Urothelium cell line (cell line): ENCODE measurements at regions not wholly inside any gene's neighbourhood (a gene's known extent, or its start where the extent isn't known, plus 50 kb on each side); places are given as distances from the start of the nearest gene placed in this dataset.

Source experiments
- DNase-seq: peaks from one replicate; pipeline ENCODE4 v3.0.0; 2011; ENCODE audit warnings: low spot score, mixed read lengths
- FAIRE-seq: peaks from 2 replicates; lab custom pipeline; 2011; peaks lifted over from hg19 to GRCh38; lab: Jason Lieb, UNC

DNA sequence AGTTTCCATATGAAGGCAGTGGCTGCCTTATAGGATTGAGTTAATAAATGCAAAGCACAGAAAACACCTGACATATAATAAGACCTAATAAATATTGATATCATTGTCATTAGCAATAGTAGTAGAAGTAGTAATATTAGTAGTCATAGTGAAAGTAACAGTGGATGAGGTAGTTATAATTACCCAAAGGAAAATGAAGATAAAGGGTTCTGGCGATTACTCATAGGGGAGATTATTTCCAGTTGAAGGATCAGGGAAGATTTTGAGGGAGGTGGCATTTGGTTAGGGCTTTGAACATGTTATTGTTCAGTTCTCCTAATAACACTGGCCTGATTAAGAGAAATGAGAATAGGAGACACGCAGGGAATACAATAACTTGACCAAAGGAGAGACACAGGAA lies 131.9 kb upstream of the GPRIN3 start:
- DNase-seq (no peak), FAIRE-seq (no peak)

DNA sequence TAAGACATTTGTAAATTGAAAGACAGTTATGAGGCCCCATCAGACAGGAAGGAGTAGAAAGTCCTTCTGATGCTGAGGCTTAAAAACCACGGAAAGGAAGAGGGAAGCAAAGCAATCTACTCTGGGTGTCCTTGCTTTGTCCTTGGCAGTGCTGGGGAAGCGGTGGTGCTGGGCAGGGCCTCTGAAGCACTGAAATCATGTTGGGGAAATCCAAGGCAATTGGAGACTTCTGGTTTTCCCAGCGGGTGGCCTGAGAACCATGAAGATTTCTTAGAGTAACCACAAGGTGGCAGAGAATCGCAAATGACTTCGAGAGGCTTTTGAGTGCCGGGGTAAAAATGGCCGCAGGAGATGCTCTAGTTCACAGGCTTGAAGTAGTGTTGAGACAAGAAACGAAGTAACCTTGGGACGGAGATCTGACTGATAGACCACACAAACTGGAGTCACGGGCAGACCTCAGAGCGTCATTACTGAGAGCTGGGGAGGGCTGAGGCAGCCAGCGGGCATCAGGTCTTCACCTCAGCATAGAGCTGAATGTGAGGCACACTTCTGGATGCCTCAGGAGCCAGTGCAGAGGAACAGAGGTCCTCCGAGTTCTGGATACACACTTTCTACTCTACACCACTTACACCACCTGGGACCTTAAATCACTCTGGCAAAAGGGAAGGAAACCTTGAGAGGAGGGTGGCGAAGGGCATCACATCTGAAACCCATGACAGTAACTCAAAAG lies 130.7 kb upstream of the GPRIN3 start:
- peak; percentile 64 for DNase-seq
- FAIRE-seq, result no peak

DNA sequence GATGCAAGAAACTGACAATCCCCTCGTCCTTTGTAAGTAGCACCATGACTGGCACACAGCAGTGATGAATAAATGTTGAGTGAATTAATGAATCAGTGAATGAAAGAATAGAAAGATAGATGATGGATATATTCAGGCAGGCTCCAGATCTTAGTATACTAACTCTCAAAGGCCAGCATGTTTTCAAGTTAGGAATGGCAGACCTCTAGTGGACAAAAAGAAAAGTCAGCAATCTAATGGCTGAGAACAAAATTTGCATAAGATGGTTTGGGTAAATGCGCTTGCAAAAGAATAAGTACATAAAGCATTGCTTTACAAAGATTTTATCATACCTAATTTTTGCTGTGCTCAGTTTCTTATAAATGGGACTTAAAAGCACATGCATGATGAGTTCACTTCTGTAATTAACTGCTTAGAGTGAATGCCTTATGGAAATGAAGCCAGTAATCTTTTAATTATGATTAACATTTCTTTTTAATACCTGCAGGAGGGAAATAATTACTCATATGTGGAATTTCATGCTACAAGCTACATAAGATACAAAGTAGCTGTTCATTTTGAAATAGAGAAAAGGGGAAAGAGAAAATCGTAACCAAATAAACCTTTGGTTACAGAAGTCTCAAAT lies 126.9 kb upstream of the GPRIN3 start:
- DNase-seq, result peak; percentile 17
- no peak for FAIRE-seq

DNA sequence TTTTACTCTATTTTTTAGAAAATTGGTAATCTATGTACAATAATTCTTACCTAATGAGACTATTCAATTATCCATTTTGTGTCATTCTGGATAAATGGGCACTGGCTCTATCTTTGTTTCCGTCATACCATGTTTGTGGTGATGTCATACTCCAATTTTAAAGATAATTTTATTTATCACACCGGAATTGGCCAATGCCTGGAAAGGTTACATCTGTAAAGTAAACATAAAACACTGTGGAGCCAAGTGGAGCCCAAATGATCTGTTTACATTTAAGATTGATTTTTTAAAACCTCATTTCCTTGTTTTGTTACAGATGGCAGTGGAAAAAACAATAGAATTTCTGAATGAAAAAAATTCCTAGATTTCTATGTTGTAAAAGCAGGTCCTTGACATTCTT lies 120.2 kb upstream of the GPRIN3 start:
- FAIRE-seq (no peak), DNase-seq (no peak)

DNA sequence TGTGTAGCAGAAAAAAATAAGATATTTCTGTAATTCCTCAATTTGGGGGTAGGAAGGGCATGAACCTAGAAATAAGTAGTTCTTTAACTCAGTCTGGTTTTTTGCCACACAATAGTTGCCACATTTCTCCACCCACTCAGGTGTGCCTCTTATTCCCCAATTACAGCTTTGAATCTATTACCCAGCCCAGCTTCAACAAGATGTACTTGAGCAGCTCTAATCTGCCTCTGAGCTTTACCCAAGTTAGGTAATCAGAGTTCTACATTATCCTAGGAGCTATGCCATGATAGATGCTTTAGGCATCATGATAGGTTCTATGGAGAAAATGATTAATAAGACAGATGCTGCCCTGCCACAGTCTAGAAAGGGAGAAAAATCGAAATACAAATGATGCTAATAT lies 117.4 kb upstream of the GPRIN3 start:
- FAIRE-seq, result no peak
- DNase-seq, result no peak

DNA sequence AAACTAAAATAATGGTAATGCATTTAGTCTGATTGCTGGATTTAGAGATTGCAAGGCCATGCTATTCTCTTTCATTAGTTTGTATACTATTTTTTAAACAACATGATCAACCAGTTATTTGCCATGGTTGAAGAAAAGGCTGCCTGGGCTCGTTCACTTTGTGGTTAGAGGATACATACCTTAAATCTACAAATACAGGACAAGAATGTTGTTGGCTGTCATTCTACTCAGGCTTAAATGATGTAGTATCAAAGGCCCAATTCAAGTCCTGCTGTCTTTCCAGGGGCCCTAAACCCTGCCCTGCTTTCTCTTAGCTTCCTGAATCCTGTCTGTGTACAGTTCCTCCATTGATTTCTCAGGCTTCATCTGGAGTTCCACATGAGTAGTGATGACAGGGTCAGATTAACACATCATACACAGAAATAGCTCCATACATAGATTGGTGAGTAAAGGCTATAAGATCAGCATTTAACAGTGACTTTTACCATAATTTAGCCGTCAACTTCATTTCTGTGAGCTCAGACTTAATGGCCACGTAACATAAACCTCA lies 114.9 kb upstream of the GPRIN3 start:
- no peak for FAIRE-seq

DNA sequence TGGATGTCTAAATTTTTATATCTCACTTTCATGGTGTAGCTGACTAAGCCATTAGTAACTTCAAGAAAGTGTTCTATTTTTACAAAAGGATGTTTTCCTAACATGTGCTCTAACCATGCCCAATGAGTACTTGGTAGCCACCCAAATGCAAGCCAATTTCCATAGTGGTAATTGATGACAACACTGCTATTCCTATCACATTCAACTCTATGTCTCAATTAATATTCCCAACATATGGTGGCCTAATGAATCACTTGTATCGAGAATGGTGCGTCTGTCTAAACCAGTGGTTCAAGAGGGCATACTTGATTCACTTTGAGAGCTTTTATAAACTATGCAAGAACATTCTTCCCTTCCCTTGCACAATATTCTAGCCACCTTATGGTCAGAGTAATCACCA lies 112.9 kb upstream of the GPRIN3 start:
- DNase-seq (no peak), FAIRE-seq (no peak)

More for the DNA sequence above, 114.9 kb upstream of the GPRIN3 start:
- no peak for DNase-seq

DNA sequence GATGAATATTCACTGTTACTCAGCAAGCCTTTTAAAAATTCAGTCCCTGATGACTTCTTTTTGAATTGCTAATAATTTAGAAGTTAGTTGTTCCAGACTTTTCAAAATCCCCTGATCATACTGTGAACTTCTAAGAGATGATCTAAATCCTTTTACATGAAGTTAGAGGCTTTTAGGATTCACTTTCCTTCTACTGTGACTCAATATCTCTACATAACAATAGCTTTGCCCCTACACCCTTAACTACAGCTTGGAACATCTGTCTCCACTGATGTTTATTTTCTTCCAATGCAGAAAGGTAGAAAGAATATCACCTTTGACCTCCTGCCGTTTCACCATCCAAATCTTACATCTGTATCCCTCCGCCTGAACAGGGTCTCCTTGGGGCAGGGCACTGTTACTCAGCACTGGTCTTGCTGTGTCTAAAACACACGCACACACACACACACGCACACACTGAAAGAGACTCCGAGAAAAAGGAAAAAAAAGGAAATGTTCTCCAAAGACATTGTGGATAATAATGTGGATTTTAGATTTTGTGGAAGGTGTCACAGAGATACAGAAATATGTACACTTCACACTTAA lies 111.6 kb upstream of the GPRIN3 start:
- FAIRE-seq (no peak), DNase-seq (no peak)

DNA sequence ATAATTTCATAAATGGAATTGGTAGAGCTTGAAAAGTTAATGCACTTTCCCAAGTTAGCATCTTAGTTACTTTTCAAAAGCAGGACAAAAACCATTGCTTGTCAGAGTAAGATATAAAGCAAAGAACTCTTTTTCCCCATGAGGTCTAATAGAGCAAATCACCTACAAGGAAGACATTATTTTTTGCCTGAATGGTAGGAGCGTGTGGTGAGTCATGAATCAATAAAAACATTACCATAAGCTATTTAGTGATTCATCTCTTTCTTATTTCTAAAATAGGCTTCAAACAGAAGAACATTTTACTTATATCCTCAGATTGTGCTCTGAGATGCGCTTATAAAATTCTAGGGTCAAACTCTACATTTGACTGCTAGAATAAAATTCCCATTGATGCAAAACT lies 109.4 kb upstream of the GPRIN3 start:
- FAIRE-seq (no peak), DNase-seq (no peak)

DNA sequence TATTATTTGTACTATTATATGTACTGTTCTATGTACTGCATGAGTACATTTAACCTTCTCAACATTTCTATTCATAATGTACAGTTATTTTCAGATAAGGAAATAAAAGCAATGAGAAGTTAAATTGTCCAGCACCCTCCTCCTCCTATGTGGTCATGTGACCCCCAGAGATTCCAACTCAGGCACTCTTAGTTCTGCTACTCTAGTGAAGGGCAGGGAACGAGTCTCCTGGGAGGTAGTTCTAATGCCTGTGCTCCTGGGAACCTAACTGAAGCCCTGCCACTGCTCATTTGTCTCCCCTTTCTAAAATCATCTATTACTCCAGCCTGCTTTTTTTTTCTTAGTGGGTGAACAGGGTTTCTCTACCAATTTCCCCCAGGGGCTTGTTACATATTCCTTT lies 105.9 kb upstream of the GPRIN3 start:
- FAIRE-seq, result no peak
- no peak for DNase-seq

DNA sequence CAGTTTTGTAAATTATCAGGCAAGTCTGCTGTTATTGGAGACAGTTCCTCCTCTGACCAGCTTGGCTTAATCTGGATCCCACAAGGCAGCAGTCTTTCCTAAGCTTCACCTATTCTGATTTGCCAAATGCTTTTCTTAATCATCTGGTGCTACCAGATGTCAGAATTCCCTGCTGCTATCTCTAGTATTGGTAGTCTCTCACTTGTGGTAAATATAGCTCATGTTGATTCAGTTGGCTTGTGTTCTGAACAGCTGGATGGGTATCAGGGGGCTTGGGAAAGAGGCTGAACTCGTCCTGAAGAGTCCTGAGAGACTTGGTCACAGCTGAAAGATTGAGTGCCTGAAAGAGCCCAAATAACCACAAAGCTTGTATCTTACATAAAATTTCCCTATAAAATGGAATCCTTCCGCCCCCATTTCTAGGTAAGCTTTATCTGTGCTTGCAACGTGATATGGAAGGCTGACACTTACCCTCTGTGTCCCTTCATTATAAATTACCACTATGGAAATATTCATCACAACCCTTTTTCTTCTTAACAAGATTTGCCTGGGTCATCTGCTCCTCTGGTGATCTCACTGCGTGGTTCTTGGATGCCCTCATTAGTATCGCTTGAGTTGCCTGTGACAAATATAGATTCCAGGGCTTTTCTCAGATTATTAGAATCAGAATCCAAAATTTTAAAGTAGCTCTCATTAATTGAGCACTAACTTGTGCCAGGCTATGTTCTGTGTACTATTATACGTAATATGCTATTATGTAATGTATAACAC lies 104.1 kb upstream of the GPRIN3 start:
- FAIRE-seq, result no peak
- DNase-seq, result no peak

DNA sequence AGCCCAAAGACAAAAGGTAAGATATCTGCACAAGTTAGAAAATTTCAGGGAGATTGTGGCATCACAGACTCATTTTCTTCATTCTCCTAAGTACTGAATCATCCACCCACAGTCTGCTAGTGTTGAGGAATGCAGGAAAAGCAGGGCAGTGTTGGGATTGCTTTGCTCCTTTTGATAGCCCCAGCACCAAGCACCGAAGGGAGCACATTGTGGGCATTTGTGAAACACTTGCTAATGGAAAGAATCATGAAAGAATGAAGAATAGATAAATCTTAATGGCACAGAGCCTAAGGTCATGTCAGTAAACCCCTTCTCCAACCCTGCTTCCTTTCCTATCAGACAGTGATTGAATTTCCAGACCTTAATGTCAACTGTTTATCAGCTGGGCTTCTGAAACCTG lies 103.1 kb upstream of the GPRIN3 start:
- FAIRE-seq (no peak), DNase-seq (peak; percentile 56)

DNA sequence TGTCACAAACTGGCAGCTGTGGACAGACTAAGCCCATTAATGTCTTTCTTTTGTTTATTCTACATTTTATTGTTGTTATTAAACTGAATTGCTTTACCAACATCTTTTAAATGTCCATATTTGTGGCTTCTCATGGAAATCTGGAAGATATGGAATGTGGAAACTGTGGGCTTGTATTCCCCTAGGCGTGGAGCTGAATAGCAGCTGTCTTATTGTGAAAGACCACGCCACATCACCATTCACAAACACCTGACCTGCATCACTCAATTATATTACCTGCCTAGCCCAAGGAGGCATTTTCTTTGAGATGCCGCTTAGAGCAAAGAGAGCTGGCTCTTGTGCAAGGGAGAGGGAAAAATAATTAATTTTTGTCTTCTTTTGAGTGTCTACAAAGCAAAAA lies 96.9 kb upstream of the GPRIN3 start:
- no peak for FAIRE-seq
- no peak for DNase-seq

DNA sequence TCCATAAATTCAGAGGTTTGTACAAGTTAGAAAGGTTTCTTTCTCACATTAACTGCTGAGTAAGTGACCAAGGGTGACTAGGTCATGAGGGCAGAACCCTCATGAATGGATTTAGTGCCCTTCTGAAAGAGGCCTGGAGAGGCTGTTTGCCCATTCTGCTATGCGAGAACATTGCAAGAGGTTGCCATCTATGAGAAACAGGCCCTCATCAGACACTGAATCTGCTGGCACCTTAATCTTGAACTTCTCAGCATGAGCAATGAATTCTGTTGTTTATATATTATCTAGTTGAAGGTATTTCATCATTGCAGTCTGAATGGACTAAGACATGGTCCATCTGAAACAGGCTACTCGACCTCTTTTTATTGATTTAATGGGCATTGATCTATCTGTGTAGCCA lies 96.2 kb upstream of the GPRIN3 start:
- no peak for DNase-seq
- FAIRE-seq, result no peak

DNA sequence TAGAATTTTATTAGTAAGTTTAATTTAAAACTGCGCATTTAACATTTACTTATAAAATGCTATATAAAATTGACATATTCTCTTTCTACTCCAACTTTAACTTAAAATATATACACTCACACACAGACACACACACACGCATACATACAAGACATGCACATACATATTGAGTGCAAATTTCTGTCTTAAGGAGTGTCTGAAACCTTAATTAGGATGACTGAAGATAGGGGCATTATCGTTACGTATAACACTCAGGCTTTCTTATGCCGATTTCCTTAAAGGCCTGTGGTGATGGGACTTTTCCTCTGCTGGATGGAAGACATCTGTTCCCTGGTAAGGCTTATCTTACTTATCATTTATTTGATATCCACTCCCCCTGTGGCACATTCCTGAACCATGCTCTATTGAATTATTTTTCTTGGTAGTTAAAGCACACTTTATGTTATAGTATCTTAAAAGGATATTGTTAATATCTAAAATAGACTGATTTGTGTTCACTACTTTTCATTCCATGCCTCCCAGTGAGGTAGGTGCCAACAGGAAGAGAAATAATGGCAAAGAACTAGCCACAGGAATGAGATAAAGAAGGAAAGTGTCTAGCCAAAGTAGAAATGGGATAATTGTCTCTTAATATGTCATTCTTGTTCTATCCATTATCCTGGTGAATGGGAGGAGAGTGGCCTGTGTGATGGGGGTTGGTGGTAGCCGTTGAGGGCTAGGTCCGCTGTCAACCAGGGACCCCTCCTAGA lies 92.9 kb upstream of the GPRIN3 start:
- no peak for DNase-seq
- FAIRE-seq, result no peak

DNA sequence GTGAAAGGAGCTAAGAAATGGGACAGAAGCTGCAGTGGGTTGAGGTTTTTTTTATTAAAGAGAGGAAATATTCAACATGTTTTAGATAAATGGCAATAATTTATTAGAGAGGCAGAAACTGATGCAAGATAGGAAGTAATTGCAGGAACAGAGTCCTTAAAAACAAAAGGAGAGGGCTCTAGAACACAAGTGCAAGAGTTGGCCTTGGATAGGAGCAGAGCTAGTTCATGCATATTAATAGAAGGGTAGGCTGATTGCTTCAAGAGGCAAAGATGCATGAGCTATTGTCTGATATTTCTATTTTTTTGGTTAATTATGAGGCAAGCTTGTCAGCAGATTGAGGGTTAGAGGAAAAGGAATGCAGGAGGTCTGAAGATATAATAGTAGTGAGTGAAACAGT lies 91.0 kb upstream of the GPRIN3 start:
- no peak for DNase-seq

DNA sequence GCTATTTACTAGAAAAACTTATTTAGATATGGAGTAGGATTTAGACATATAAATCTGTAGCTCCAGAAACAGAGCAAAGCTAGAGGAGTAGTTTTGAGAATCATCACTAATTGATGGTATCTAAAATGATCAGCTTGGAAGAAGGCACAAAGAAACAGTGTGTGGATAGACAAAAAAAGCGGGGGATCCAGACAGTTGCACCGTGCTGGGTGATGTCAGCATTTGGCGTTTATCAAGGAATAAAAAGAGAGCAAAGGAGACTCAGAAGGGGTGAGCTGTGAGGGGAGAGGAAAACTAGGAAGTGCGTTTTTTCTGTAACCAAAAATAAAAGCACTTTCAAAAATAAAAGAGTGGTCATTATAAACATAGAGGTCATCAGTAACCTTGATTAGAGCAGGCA lies 90.5 kb upstream of the GPRIN3 start:
- no peak for FAIRE-seq

More for the DNA sequence above, 91.0 kb upstream of the GPRIN3 start:
- no peak for FAIRE-seq

DNA sequence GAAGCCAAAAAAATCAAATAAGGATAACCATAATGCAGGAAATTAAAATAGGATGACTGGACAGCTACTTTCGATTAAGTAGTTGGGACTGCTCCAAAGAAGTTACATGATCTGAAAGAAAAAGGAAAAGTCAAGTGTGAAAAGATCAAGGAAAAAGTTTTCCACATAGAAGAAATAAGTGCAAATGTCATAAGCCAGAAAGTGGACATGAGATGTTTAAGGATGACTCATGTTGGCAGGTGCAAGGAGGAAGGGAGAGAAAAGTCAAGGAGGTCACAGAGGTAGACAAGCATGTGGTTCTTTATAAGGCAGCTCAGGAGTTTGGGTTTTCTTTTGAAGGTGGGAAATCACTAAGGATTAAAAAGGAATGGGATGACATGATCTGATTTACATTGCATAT lies 89.8 kb upstream of the GPRIN3 start:
- no peak for FAIRE-seq
- DNase-seq, result no peak

More for the DNA sequence above, 90.5 kb upstream of the GPRIN3 start:
- no peak for DNase-seq

DNA sequence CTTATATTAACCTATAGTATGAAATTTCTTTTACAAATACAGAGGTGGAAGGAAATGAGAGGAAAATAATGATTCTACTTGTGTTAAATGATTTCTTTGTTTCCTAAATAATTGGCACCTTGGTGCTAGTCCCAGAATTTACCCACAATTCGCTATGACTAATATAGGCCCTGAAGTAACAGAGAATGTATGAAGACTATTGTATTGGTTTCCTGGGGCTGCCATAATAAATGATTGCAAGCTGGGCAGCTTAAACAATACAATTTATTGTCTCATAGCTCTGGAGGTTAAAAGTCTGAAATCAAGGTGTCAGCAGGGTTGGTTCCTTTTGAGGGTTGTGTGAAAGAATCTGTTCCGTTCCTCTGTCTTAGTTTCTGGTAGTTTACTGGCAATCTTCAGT lies 74.8 kb upstream of the GPRIN3 start:
- FAIRE-seq, result no peak
- DNase-seq, result no peak

DNA sequence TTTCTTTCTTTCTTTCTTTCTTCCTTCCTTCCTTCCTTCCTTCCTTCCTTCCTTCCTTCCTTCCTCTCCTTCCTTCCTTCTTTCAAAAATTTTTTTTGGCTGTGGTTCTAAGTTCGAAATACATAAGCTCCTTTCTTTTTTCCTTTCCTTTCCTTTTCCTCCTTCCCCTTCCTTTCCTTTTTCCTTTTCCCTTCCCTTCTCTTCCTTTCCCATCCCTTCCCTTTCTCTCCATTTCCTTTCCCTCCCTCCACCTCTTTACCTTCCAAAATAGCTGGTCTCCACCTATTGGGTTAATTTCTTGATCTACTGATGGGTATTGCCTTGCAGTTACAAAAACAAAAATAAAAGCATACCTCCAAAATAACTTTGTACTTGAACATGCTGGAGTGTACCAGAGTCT lies 73.4 kb upstream of the GPRIN3 start:
- no peak for DNase-seq
- FAIRE-seq, result no peak
